ENCODE measurements at regions not wholly inside any gene's neighbourhood (a gene's known extent, or its start where the extent isn't known, plus 50 kb on each side); places are given as distances from the start of the nearest gene placed in this dataset.
"Not testable (repeated sequence)": the region's sequence is repeated elsewhere in the genome, so short reads cannot be mapped to it uniquely, and the experiment has no call there.

- H3K4me2 ChIP-seq (ENCODE audit: extremely low read depth, insufficient read depth, low read length); H3K9me3 ChIP-seq (ENCODE audit: control insufficient read depth, insufficient read depth, low read depth, low read length); H4K20me1 ChIP-seq (ENCODE audit: control insufficient read depth, extremely low read depth, insufficient read depth, low read length); DNase-seq (ENCODE audit: low read depth in 2 of 2); H3K4me1 ChIP-seq (ENCODE audit: control insufficient read depth, extremely low read depth, insufficient read depth, low read length); H3K27ac ChIP-seq (ENCODE audit: insufficient read depth, low read length); H3K36me3 ChIP-seq (ENCODE audit: control insufficient read depth, insufficient read depth, low read length); H3K27me3 ChIP-seq (ENCODE audit: control insufficient read depth, insufficient read depth, low read length); H3K9ac ChIP-seq (ENCODE audit: insufficient read depth, low read length); H2AFZ ChIP-seq (ENCODE audit: low read length); H3K4me3 ChIP-seq (replicated peaks in 1 of 4; ENCODE audit: control extremely low read depth in 1 of 4, insufficient read depth in 1 of 4, low read depth in 3 of 4, low read length in 4 of 4): not testable (repeated sequence)
- peaks cover 58% of the 10 kb centered on the region for H3K79me2 ChIP-seq (ENCODE audit: control insufficient read depth, insufficient read depth, low read length)
Observed at GRCh38 chr2:111462572-111462971, 341.9 kb downstream of the BCL2L11 start.

DNA sequence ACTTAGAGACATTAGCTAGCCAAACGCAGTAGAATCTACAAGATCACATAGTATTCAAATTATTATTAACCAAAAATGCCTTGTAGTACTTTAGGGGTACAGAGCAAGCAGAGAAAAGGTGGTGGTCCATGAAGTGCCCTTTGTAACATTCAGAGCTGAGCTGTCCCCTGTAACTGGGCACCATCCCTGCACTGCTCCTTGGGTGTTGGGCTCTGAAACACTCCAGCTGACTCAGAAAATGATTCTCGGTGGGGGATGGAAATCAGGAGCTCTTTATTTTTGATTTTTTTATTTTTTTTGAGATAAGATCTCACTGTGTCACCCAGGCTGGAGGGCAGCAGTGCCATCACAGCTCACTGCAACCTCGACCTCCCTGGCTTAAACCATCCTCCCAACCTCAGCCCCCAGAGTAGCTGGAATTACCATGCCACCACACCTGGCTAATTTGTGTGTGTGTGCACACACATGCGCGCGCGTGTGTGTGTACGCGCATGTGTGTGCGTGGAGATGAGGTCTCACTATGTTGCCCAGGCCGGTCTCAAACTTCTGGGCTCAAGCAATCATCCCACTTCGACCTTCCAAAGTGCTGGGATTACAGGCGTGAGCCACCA, 342.6 kb downstream of the BCL2L11 start:
- DNase-seq (ENCODE audit: low read depth in 2 of 2): not testable (repeated sequence)

GRCh38 chr2:111463956-111464355, 343.2 kb downstream of the BCL2L11 start:
- H3K9ac ChIP-seq (ENCODE audit: insufficient read depth, low read length); DNase-seq (ENCODE audit: low read depth in 2 of 2); H3K9me3 ChIP-seq (ENCODE audit: control insufficient read depth, insufficient read depth, low read depth, low read length); H3K4me1 ChIP-seq (ENCODE audit: control insufficient read depth, extremely low read depth, insufficient read depth, low read length); H3K27ac ChIP-seq (ENCODE audit: insufficient read depth, low read length); H2AFZ ChIP-seq (ENCODE audit: low read length); H3K4me3 ChIP-seq (replicated peaks in 1 of 4; ENCODE audit: control extremely low read depth in 1 of 4, insufficient read depth in 1 of 4, low read depth in 3 of 4, low read length in 4 of 4); H3K36me3 ChIP-seq (ENCODE audit: control insufficient read depth, insufficient read depth, low read length); H3K4me2 ChIP-seq (ENCODE audit: extremely low read depth, insufficient read depth, low read length); H4K20me1 ChIP-seq (ENCODE audit: control insufficient read depth, extremely low read depth, insufficient read depth, low read length); H3K27me3 ChIP-seq (ENCODE audit: control insufficient read depth, insufficient read depth, low read length): not testable (repeated sequence)
- H3K79me2 ChIP-seq (ENCODE audit: control insufficient read depth, insufficient read depth, low read length): peaks cover 52% of the 10 kb centered on the region

More for the DNA sequence above, 342.6 kb downstream of the BCL2L11 start:
- not testable (repeated sequence) for H4K20me1 ChIP-seq (ENCODE audit: control insufficient read depth, extremely low read depth, insufficient read depth, low read length); H3K36me3 ChIP-seq (ENCODE audit: control insufficient read depth, insufficient read depth, low read length); H3K4me1 ChIP-seq (ENCODE audit: control insufficient read depth, extremely low read depth, insufficient read depth, low read length); H3K4me2 ChIP-seq (ENCODE audit: extremely low read depth, insufficient read depth, low read length); H3K27me3 ChIP-seq (ENCODE audit: control insufficient read depth, insufficient read depth, low read length); H3K9ac ChIP-seq (ENCODE audit: insufficient read depth, low read length); H3K9me3 ChIP-seq (ENCODE audit: control insufficient read depth, insufficient read depth, low read depth, low read length); H3K4me3 ChIP-seq (replicated peaks in 1 of 4; ENCODE audit: control extremely low read depth in 1 of 4, insufficient read depth in 1 of 4, low read depth in 3 of 4, low read length in 4 of 4); H2AFZ ChIP-seq (ENCODE audit: low read length)
- H3K79me2 ChIP-seq (ENCODE audit: control insufficient read depth, insufficient read depth, low read length): peaks cover 54% of the 10 kb centered on the region
- peak overlapping the region; percentile 16 for H3K27ac ChIP-seq (ENCODE audit: insufficient read depth, low read length)

- not testable (repeated sequence) for H4K20me1 ChIP-seq (ENCODE audit: control insufficient read depth, extremely low read depth, insufficient read depth, low read length); H3K9ac ChIP-seq (ENCODE audit: insufficient read depth, low read length); DNase-seq (ENCODE audit: low read depth in 2 of 2); H2AFZ ChIP-seq (ENCODE audit: low read length); H3K4me1 ChIP-seq (ENCODE audit: control insufficient read depth, extremely low read depth, insufficient read depth, low read length); H3K4me2 ChIP-seq (ENCODE audit: extremely low read depth, insufficient read depth, low read length); H3K27me3 ChIP-seq (ENCODE audit: control insufficient read depth, insufficient read depth, low read length); H3K4me3 ChIP-seq (replicated peaks in 1 of 4; ENCODE audit: control extremely low read depth in 1 of 4, insufficient read depth in 1 of 4, low read depth in 3 of 4, low read length in 4 of 4); H3K9me3 ChIP-seq (ENCODE audit: control insufficient read depth, insufficient read depth, low read depth, low read length); H3K27ac ChIP-seq (ENCODE audit: insufficient read depth, low read length); H3K36me3 ChIP-seq (ENCODE audit: control insufficient read depth, insufficient read depth, low read length)
- H3K79me2 ChIP-seq (ENCODE audit: control insufficient read depth, insufficient read depth, low read length): peaks cover 53% of the 10 kb centered on the region
Observed at GRCh38 chr2:111464367-111464766, 343.7 kb downstream of the BCL2L11 start.

GRCh38 chr2:111465521-111465920, 344.8 kb downstream of the BCL2L11 start:
- not testable (repeated sequence) for DNase-seq (ENCODE audit: low read depth in 2 of 2); H2AFZ ChIP-seq (ENCODE audit: low read length); H3K27ac ChIP-seq (ENCODE audit: insufficient read depth, low read length); H3K4me2 ChIP-seq (ENCODE audit: extremely low read depth, insufficient read depth, low read length); H3K27me3 ChIP-seq (ENCODE audit: control insufficient read depth, insufficient read depth, low read length); H3K36me3 ChIP-seq (ENCODE audit: control insufficient read depth, insufficient read depth, low read length); H3K9ac ChIP-seq (ENCODE audit: insufficient read depth, low read length); H3K9me3 ChIP-seq (ENCODE audit: control insufficient read depth, insufficient read depth, low read depth, low read length); H3K4me3 ChIP-seq (replicated peaks in 1 of 4; ENCODE audit: control extremely low read depth in 1 of 4, insufficient read depth in 1 of 4, low read depth in 3 of 4, low read length in 4 of 4); H3K4me1 ChIP-seq (ENCODE audit: control insufficient read depth, extremely low read depth, insufficient read depth, low read length); H4K20me1 ChIP-seq (ENCODE audit: control insufficient read depth, extremely low read depth, insufficient read depth, low read length)
- H3K79me2 ChIP-seq (ENCODE audit: control insufficient read depth, insufficient read depth, low read length): peaks cover 51% of the 10 kb centered on the region

- not testable (repeated sequence) for H4K20me1 ChIP-seq (ENCODE audit: control insufficient read depth, extremely low read depth, insufficient read depth, low read length); H3K4me3 ChIP-seq (replicated peaks in 1 of 4; ENCODE audit: control extremely low read depth in 1 of 4, insufficient read depth in 1 of 4, low read depth in 3 of 4, low read length in 4 of 4)
- peaks cover 47% of the 10 kb centered on the region for H3K79me2 ChIP-seq (ENCODE audit: control insufficient read depth, insufficient read depth, low read length)
Observed at GRCh38 chr2:111466744-111467143, 346.0 kb downstream of the BCL2L11 start.

GRCh38 chr2:111470924-111471323, 350.2 kb downstream of the BCL2L11 start:
- not testable (repeated sequence) for H3K9me3 ChIP-seq (ENCODE audit: control insufficient read depth, insufficient read depth, low read depth, low read length); H3K4me1 ChIP-seq (ENCODE audit: control insufficient read depth, extremely low read depth, insufficient read depth, low read length); H3K27ac ChIP-seq (ENCODE audit: insufficient read depth, low read length); H3K4me3 ChIP-seq (replicated peaks in 1 of 4; ENCODE audit: control extremely low read depth in 1 of 4, insufficient read depth in 1 of 4, low read depth in 3 of 4, low read length in 4 of 4); H3K36me3 ChIP-seq (ENCODE audit: control insufficient read depth, insufficient read depth, low read length); DNase-seq (ENCODE audit: low read depth in 2 of 2); H4K20me1 ChIP-seq (ENCODE audit: control insufficient read depth, extremely low read depth, insufficient read depth, low read length); H3K4me2 ChIP-seq (ENCODE audit: extremely low read depth, insufficient read depth, low read length); H2AFZ ChIP-seq (ENCODE audit: low read length); H3K9ac ChIP-seq (ENCODE audit: insufficient read depth, low read length); H3K27me3 ChIP-seq (ENCODE audit: control insufficient read depth, insufficient read depth, low read length)
- peaks cover 52% of the 10 kb centered on the region for H3K79me2 ChIP-seq (ENCODE audit: control insufficient read depth, insufficient read depth, low read length)

More at GRCh38 chr2:111466744-111467143, 346.0 kb downstream of the BCL2L11 start:
- H3K9ac ChIP-seq (ENCODE audit: insufficient read depth, low read length); H3K27me3 ChIP-seq (ENCODE audit: control insufficient read depth, insufficient read depth, low read length); H3K4me2 ChIP-seq (ENCODE audit: extremely low read depth, insufficient read depth, low read length); DNase-seq (ENCODE audit: low read depth in 2 of 2); H3K27ac ChIP-seq (ENCODE audit: insufficient read depth, low read length); H3K9me3 ChIP-seq (ENCODE audit: control insufficient read depth, insufficient read depth, low read depth, low read length); H2AFZ ChIP-seq (ENCODE audit: low read length); H3K4me1 ChIP-seq (ENCODE audit: control insufficient read depth, extremely low read depth, insufficient read depth, low read length); H3K36me3 ChIP-seq (ENCODE audit: control insufficient read depth, insufficient read depth, low read length): not testable (repeated sequence)
